ENCODE measurements at regions not wholly inside any gene's neighbourhood (a gene's known extent, or its start where the extent isn't known, plus 50 kb on each side); places are given as distances from the start of the nearest gene placed in this dataset.

DNA sequence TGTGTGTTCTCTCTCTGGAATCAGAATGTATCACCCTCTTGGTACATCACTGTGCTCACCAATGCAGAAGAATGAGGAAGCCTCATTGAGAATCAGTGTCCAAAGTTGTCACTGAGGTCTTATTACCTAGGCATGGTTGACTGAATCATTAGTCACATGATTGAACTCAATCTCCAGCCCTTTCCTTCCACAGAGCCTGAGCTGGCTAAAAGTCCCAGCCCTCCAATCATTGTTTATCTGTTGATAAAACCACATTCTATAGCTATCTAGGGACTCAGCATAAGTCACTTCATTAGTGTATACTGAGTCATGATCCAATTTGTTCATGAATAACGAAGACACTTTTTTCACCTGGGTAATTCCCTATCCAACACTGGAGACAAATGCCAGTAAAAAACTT lies 396.8 kb downstream of the TRAM1L1 start:
- H3K27ac ChIP-seq (ENCODE audit: extremely low read length, insufficient read depth, low read length): no peak overlapping the region
- H3K9ac ChIP-seq (ENCODE audit: insufficient read depth, low read depth, low read length): no peak overlapping the region
- no peaks in the 10 kb centered on the region for H3K27me3 ChIP-seq (ENCODE audit: control insufficient read depth in 1 of 2, insufficient read depth in 2 of 2, low read length in 2 of 2)
- FAIRE-seq (no peak), DNase-seq (ENCODE audit: low spot score) (no peak), ATAC-seq (no peak)
- H3K79me2 ChIP-seq (ENCODE audit: insufficient read depth, low read length): no peaks in the 10 kb centered on the region
- no TSS peak for BruUV-seq (replicated peaks)
- in situ Hi-C loops (cut with HindIII; ENCODE audit: extremely low pct_ligation_motif_present, low pct_unique_long_range_greater_than_20kb) (no loop called here), intact Hi-C loops (cut with micrococcal nuclease; ENCODE audit: unreplicated experiment) (no loop called here)
- H3K4me1 ChIP-seq (ENCODE audit: insufficient read depth, low read length): no peaks in the 10 kb centered on the region
- no peaks in the 10 kb centered on the region for H3K36me3 ChIP-seq (replicated peaks in 1 of 2; ENCODE audit: control insufficient read depth in 1 of 2, insufficient read depth in 2 of 2, low read length in 2 of 2)
- no peak overlapping the region for H2AFZ ChIP-seq (ENCODE audit: low read length)
- no peak overlapping the region for H3K4me3 ChIP-seq (replicated peaks in 1 of 3; ENCODE audit: insufficient read depth in 1 of 3, low read depth in 2 of 3, low read length in 3 of 3)
- CTCF ChIA-PET (ENCODE audit: low intra/inter-chr PET ratio, low total read pairs): no interaction called here
- no peak overlapping the region for H3K4me2 ChIP-seq (ENCODE audit: low read depth, low read length)
- WGBS (ENCODE audit: low lambda C conversion rate): 7% methylated on average over 1 of the region's 1 CpG
- H4K20me1 ChIP-seq (ENCODE audit: insufficient read depth, low read length): no peaks in the 10 kb centered on the region
- POLR2A ChIA-PET: no interaction called here
- no peaks in the 10 kb centered on the region for H3K9me3 ChIP-seq (ENCODE audit: low read length)
- TF ChIP-seq, protein P1, sequence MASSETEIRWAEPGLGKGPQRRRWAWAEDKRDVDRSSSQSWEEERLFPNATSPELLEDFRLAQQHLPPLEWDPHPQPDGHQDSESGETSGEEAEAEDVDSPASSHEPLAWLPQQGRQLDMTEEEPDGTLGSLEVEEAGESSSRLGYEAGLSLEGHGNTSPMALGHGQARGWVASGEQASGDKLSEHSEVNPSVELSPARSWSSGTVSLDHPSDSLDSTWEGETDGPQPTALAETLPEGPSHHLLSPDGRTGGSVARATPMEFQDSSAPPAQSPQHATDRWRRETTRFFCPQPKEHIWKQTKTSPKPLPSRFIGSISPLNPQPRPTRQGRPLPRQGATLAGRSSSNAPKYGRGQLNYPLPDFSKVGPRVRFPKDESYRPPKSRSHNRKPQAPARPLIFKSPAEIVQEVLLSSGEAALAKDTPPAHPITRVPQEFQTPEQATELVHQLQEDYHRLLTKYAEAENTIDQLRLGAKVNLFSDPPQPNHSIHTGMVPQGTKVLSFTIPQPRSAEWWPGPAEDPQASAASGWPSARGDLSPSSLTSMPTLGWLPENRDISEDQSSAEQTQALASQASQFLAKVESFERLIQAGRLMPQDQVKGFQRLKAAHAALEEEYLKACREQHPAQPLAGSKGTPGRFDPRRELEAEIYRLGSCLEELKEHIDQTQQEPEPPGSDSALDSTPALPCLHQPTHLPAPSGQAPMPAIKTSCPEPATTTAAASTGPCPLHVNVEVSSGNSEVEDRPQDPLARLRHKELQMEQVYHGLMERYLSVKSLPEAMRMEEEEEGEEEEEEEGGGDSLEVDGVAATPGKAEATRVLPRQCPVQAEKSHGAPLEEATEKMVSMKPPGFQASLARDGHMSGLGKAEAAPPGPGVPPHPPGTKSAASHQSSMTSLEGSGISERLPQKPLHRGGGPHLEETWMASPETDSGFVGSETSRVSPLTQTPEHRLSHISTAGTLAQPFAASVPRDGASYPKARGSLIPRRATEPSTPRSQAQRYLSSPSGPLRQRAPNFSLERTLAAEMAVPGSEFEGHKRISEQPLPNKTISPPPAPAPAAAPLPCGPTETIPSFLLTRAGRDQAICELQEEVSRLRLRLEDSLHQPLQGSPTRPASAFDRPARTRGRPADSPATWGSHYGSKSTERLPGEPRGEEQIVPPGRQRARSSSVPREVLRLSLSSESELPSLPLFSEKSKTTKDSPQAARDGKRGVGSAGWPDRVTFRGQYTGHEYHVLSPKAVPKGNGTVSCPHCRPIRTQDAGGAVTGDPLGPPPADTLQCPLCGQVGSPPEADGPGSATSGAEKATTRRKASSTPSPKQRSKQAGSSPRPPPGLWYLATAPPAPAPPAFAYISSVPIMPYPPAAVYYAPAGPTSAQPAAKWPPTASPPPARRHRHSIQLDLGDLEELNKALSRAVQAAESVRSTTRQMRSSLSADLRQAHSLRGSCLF (CRISPR knock-in tag; IDR thresholded peaks at IDR 0.05; ENCODE audit: borderline replicate concordance): no peak
- TF ChIP-seq ONECUT2 (CRISPR knock-in tag; IDR thresholded peaks at IDR 0.05): no peak
- TF ChIP-seq NCOA5 (CRISPR knock-in tag; IDR thresholded peaks at IDR 0.05): no peak
- no peak for TF ChIP-seq KDM3A (CRISPR knock-in tag; IDR thresholded peaks at IDR 0.05; ENCODE audit: low read depth)
- no peak for TF ChIP-seq ZNF326 (CRISPR knock-in tag; IDR thresholded peaks at IDR 0.05; ENCODE audit: borderline replicate concordance)
- TF ChIP-seq ZNF83 (CRISPR knock-in tag; IDR thresholded peaks at IDR 0.05; ENCODE audit: borderline replicate concordance): no peak
- TF ChIP-seq ISL2 (CRISPR knock-in tag; IDR thresholded peaks at IDR 0.05): no peak
- TF ChIP-seq TCF7 (IDR thresholded peaks at IDR 0.05; ENCODE audit: low read depth): no peak
- TF ChIP-seq, protein P2, sequence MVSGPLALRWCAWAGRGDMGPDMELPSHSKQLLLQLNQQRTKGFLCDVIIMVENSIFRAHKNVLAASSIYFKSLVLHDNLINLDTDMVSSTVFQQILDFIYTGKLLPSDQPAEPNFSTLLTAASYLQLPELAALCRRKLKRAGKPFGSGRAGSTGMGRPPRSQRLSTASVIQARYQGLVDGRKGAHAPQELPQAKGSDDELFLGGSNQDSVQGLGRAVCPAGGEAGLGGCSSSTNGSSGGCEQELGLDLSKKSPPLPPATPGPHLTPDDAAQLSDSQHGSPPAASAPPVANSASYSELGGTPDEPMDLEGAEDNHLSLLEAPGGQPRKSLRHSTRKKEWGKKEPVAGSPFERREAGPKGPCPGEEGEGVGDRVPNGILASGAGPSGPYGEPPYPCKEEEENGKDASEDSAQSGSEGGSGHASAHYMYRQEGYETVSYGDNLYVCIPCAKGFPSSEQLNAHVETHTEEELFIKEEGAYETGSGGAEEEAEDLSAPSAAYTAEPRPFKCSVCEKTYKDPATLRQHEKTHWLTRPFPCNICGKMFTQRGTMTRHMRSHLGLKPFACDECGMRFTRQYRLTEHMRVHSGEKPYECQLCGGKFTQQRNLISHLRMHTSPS (CRISPR knock-in tag; IDR thresholded peaks at IDR 0.05; ENCODE audit: low read depth): no peak
- TF ChIP-seq, protein P3, sequence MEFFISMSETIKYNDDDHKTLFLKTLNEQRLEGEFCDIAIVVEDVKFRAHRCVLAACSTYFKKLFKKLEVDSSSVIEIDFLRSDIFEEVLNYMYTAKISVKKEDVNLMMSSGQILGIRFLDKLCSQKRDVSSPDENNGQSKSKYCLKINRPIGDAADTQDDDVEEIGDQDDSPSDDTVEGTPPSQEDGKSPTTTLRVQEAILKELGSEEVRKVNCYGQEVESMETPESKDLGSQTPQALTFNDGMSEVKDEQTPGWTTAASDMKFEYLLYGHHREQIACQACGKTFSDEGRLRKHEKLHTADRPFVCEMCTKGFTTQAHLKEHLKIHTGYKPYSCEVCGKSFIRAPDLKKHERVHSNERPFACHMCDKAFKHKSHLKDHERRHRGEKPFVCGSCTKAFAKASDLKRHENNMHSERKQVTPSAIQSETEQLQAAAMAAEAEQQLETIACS (CRISPR knock-in tag; IDR thresholded peaks at IDR 0.05): no peak
- no peak for TF ChIP-seq ZFP36 (IDR thresholded peaks at IDR 0.05; ENCODE audit: borderline replicate concordance, low read depth, low read length, partially characterized antibody)
- no peak for TF ChIP-seq SNAPC5 (CRISPR knock-in tag; IDR thresholded peaks at IDR 0.05; ENCODE audit: borderline replicate concordance)
- TF ChIP-seq NBN (conservative IDR thresholded peaks at IDR 0.05): no peak
- no peak for TF ChIP-seq MAFK (conservative IDR thresholded peaks at IDR 0.05 in 1 of 2, IDR thresholded peaks at IDR 0.05 in 1 of 2; ENCODE audit: low read length in 2 of 2)
- TF ChIP-seq TSC22D2 (CRISPR knock-in tag; IDR thresholded peaks at IDR 0.05; ENCODE audit: borderline replicate concordance): no peak
- TF ChIP-seq, protein P4, sequence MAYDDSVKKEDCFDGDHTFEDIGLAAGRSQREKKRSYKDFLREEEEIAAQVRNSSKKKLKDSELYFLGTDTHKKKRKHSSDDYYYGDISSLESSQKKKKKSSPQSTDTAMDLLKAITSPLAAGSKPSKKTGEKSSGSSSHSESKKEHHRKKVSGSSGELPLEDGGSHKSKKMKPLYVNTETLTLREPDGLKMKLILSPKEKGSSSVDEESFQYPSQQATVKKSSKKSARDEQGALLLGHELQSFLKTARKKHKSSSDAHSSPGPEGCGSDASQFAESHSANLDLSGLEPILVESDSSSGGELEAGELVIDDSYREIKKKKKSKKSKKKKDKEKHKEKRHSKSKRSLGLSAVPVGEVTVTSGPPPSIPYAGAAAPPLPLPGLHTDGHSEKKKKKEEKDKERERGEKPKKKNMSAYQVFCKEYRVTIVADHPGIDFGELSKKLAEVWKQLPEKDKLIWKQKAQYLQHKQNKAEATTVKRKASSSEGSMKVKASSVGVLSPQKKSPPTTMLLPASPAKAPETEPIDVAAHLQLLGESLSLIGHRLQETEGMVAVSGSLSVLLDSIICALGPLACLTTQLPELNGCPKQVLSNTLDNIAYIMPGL (CRISPR knock-in tag; IDR thresholded peaks at IDR 0.05; ENCODE audit: borderline replicate concordance in 1 of 2, low read depth in 1 of 2): no peak

Measured in HepG2 (cell line).